H1 (cell line): ENCODE measurements at regions not wholly inside any gene's neighbourhood (a gene's known extent, or its start where the extent isn't known, plus 50 kb on each side); places are given as distances from the start of the nearest gene placed in this dataset.

Experiments
- ATF2 ChIP-seq: IDR thresholded peaks from 2 replicates; pipeline ENCODE4 v1.6.1; 2012; ENCODE audit warnings: low read length, inconsistent platforms
- BRCA1 ChIP-seq: IDR thresholded peaks from 2 replicates; pipeline ENCODE4 v1.6.1; 2012; ENCODE audit warnings: low read depth, low read length, improper control_type of control experiment
- E2F6 ChIP-seq: IDR thresholded peaks from 2 replicates; pipeline ENCODE4 v1.6.1; 2012; ENCODE audit warnings: inconsistent platforms
- JUN ChIP-seq: IDR thresholded peaks from 2 replicates; pipeline ENCODE4 v1.6.1; 2011; ENCODE audit warnings: low read depth, mild to moderate bottlenecking, improper control_type of control experiment, low read length
- NANOG ChIP-seq: IDR thresholded peaks from 2 replicates; pipeline ENCODE4 v1.6.1; 2011; ENCODE audit warnings: low read length, low read depth, mild to moderate bottlenecking, inconsistent platforms; ENCODE audit not compliant: insufficient read depth, poor library complexity, severe bottlenecking
- POLR2A ChIP-seq, 2 experiments: IDR thresholded peaks; 1 replicate in 1 of 2; 2 replicates in 1 of 2; pipeline ENCODE4 v1.6.1; 2011; ENCODE audit warnings: low read depth in 2 of 2, low read length in 2 of 2, mild to moderate bottlenecking in 2 of 2; ENCODE audit errors: control extremely low read depth in 1 of 2
- RXRA ChIP-seq: IDR thresholded peaks from 2 replicates; pipeline ENCODE4 v1.6.1; 2011; ENCODE audit warnings: low read depth, mild to moderate bottlenecking, low read length, moderate library complexity; ENCODE audit not compliant: insufficient read depth
- SAP30 ChIP-seq: fragments of 300-600 bp; sonication (generic); IDR thresholded peaks from 2 replicates; pipeline ENCODE4 v1.7.1; 2012; ENCODE audit warnings: low read length, moderate library complexity, mild to moderate bottlenecking, inconsistent platforms; ENCODE audit not compliant: insufficient read depth, insufficient replicate concordance
- SUZ12 ChIP-seq: fragments of 200-600 bp; sonication (generic); IDR thresholded peaks from 2 replicates; pipeline ENCODE4 v1.6.1; 2012; ENCODE audit warnings: mild to moderate bottlenecking, inconsistent platforms, low read length, moderate library complexity, mixed read lengths
- TF ChIP-seq, protein P1 (sequence below): fragments of 300-600 bp; sonication (generic); IDR thresholded peaks from 2 replicates; pipeline ENCODE4 v1.7.1; 2012; ENCODE audit warnings: low read length, moderate library complexity, mild to moderate bottlenecking, inconsistent platforms; ENCODE audit not compliant: insufficient replicate concordance

DNA sequence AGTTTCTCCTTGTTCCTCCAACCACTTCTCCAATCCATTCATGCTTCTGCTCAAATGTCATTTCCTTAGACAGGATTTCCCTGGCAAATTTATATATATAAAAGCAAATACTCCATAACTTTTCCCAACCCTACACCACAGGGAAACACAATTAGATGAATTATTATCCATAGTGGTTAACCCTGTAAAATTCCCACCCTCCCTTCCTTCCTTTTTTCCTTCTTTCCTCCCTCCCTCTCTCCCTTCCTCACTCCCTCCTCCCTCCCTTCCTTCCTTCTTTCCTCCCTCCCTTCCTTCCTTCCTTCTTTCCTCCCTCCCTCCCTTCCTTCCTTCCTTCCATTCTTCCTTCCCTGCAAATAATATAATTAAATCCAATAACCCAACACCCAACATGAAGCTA, 617.7 kb downstream of the IRS1 start (continued):
- TF ChIP-seq, protein P1, sequence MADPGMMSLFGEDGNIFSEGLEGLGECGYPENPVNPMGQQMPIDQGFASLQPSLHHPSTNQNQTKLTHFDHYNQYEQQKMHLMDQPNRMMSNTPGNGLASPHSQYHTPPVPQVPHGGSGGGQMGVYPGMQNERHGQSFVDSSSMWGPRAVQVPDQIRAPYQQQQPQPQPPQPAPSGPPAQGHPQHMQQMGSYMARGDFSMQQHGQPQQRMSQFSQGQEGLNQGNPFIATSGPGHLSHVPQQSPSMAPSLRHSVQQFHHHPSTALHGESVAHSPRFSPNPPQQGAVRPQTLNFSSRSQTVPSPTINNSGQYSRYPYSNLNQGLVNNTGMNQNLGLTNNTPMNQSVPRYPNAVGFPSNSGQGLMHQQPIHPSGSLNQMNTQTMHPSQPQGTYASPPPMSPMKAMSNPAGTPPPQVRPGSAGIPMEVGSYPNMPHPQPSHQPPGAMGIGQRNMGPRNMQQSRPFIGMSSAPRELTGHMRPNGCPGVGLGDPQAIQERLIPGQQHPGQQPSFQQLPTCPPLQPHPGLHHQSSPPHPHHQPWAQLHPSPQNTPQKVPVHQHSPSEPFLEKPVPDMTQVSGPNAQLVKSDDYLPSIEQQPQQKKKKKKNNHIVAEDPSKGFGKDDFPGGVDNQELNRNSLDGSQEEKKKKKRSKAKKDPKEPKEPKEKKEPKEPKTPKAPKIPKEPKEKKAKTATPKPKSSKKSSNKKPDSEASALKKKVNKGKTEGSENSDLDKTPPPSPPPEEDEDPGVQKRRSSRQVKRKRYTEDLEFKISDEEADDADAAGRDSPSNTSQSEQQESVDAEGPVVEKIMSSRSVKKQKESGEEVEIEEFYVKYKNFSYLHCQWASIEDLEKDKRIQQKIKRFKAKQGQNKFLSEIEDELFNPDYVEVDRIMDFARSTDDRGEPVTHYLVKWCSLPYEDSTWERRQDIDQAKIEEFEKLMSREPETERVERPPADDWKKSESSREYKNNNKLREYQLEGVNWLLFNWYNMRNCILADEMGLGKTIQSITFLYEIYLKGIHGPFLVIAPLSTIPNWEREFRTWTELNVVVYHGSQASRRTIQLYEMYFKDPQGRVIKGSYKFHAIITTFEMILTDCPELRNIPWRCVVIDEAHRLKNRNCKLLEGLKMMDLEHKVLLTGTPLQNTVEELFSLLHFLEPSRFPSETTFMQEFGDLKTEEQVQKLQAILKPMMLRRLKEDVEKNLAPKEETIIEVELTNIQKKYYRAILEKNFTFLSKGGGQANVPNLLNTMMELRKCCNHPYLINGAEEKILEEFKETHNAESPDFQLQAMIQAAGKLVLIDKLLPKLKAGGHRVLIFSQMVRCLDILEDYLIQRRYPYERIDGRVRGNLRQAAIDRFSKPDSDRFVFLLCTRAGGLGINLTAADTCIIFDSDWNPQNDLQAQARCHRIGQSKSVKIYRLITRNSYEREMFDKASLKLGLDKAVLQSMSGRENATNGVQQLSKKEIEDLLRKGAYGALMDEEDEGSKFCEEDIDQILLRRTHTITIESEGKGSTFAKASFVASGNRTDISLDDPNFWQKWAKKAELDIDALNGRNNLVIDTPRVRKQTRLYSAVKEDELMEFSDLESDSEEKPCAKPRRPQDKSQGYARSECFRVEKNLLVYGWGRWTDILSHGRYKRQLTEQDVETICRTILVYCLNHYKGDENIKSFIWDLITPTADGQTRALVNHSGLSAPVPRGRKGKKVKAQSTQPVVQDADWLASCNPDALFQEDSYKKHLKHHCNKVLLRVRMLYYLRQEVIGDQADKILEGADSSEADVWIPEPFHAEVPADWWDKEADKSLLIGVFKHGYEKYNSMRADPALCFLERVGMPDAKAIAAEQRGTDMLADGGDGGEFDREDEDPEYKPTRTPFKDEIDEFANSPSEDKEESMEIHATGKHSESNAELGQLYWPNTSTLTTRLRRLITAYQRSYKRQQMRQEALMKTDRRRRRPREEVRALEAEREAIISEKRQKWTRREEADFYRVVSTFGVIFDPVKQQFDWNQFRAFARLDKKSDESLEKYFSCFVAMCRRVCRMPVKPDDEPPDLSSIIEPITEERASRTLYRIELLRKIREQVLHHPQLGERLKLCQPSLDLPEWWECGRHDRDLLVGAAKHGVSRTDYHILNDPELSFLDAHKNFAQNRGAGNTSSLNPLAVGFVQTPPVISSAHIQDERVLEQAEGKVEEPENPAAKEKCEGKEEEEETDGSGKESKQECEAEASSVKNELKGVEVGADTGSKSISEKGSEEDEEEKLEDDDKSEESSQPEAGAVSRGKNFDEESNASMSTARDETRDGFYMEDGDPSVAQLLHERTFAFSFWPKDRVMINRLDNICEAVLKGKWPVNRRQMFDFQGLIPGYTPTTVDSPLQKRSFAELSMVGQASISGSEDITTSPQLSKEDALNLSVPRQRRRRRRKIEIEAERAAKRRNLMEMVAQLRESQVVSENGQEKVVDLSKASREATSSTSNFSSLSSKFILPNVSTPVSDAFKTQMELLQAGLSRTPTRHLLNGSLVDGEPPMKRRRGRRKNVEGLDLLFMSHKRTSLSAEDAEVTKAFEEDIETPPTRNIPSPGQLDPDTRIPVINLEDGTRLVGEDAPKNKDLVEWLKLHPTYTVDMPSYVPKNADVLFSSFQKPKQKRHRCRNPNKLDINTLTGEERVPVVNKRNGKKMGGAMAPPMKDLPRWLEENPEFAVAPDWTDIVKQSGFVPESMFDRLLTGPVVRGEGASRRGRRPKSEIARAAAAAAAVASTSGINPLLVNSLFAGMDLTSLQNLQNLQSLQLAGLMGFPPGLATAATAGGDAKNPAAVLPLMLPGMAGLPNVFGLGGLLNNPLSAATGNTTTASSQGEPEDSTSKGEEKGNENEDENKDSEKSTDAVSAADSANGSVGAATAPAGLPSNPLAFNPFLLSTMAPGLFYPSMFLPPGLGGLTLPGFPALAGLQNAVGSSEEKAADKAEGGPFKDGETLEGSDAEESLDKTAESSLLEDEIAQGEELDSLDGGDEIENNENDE = no peak
- TF ChIP-seq BRCA1 (no peak), E2F6 (no peak), NANOG (no peak), ATF2 (no peak), SAP30 (no peak), RXRA (no peak), POLR2A (IDR thresholded peaks at IDR 0.05; ENCODE audit: control extremely low read depth in 1 of 2, low read depth in 2 of 2, low read length in 2 of 2) (no peak), JUN (no peak), SUZ12 (no peak)
